HG03095 (cell line): ENCODE measurements at regions not wholly inside any gene's neighbourhood (a gene's known extent, or its start where the extent isn't known, plus 50 kb on each side); places are given as distances from the start of the nearest gene placed in this dataset.
"Not testable (repeated sequence)": the region's sequence is repeated elsewhere in the genome, so short reads cannot be mapped to it uniquely, and the experiment has no call there.

Experiments used
- ATAC-seq: cut with Tn5 transposase; IDR thresholded peaks from one replicate; pipeline ENCODE4 v1.9.1; 2021; ENCODE audit warnings: moderate library complexity; ENCODE audit not compliant: unreplicated experiment

DNA sequence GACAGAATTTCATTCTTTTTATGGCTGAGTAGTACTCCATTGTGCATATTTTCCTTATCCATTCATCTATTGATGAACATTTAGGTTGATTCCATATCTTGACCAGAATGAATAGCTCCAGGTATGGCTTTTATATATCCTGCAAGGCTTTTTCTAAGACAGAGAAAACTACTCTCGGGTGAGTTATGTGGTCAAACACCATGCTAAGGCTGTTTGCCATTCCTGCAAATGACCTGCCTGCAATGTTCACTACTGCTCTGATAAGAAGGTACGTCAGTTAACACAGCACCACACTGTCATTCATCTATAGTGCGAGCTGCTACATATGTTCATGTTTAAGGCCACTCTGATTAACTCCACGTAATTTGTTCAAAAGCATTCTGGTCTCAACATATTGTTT lies 256.8 kb upstream of the RGMB start:
- ATAC-seq = no peak

DNA sequence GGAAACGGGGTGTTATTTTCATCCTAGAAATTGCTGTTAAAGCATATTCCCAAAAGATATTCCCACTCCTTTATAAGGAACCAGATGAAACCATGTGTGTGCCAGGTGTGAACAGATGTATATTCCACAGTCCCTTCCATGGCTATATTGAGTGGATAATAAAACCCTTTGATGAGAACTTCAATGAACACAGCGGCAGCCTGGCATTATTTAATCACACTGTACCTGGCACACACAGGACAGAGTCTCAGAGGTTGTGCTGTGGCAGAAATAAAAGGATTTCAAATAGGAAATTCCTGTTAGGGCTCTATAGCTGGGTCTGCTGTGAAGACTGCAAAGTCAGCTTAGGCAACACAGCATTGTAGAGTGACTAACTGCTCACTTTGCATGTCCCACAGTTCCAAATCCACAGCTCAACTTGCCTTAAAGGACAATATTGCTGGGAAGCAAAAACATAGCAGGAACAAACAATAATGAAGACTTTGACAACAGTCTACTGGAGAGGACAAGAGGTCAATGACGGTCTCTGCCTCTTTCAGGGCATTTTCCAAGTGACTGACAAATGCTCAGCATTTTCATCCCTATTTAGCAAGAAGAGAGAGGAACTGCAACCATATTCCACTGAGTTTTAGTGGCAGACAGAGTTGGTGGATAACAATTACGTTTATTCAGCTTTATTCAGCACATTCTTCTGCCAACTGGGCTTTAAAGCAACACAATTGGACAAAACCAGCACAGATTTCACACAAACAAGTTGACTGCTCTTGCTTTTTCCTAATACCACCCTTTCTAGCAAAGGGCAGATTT lies 255.7 kb upstream of the RGMB start:
- ATAC-seq = no peak

DNA sequence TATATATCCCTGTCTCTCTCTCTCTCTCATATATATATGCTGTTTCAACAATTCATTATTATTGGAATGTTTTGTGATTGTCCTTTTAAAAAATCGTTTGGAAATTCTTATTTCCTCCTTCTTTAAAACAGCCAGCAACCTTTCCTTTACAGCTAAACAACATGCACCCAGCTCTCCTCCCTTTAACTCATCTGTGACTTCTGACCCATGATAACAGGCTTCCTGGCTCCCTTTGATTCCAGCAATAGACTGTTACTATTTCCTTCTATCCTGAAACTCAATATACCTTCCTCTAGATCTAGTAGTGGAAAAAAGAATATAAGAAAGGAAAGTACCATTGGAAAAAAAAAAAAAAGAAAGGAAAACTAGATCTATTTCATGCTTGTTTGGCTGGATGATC lies 254.7 kb upstream of the RGMB start:
- no peak for ATAC-seq

DNA sequence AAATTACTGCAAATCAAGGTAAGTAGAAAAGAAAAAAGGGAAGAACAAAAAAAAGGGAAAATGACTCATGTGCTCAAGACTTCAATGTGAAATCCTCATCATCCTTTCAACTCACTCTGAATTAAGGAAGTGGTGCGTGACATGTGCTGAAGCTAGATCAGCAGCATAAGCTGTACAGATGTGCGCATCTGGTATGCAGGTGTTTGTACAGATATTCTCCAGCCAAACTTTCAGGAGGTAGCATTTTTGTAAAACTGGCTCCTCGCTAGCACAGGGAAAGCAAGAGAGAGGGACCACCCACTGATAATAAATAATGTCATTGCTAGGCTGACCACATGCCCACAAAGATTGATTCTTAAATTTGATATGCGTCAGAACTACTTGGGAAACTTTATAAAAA lies 253.9 kb upstream of the RGMB start:
- no peak for ATAC-seq

DNA sequence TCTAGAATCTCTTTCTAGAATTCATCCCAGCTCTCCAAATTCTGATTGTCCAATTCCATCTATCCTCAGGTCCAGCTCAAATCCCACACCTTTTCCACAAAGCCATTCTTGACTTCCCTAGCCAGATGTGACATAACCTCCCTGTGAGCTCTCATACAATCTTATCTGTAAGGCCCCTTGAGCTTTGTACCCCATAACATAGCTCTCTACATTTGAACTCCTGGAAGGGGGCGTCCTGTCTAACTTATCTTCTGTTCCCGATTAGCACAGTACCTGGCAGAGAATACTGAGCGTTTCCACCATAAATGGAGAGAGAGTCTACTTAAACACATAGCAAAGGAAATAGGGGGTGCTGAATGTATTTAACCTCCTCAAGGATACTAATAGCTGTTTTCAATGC lies 251.6 kb upstream of the RGMB start:
- no peak for ATAC-seq

DNA sequence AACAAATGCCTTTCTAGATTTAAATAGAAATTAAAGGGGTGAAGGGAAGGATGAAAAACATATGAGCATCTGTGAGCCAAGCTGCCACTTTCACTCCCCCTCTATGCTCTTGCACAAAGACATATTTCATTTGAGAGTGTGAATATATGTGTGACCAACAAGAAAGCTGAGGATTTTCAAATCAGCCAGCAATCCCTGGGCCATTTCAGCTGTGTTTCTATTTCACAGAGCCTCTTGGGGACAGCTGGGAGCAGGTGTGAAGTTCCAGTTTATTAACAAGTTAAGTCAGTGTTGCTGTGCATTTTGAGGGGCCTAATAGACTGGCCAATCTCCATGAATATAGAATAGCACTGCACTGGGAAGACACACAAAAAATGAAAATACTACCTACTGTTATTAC lies 248.7 kb upstream of the RGMB start:
- ATAC-seq = no peak

DNA sequence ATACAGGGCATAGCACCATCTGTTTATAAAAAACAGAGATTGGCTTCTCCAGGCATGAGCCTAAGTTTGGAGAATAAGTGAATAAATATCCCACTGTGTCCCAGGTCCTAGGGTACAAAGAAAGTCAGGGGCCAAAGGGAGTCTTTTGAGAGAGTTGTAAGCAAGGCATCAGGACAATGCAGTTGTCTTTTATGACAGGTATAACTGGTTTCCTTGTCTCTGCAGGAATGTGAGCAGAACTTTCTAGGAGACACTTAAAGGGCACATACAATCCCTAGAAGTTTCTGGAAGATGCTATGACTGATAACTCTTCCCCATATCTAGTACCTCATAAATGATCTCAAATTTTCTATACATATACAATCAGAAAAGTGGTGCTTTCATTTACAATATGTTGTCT lies 245.6 kb upstream of the RGMB start:
- ATAC-seq = no peak

DNA sequence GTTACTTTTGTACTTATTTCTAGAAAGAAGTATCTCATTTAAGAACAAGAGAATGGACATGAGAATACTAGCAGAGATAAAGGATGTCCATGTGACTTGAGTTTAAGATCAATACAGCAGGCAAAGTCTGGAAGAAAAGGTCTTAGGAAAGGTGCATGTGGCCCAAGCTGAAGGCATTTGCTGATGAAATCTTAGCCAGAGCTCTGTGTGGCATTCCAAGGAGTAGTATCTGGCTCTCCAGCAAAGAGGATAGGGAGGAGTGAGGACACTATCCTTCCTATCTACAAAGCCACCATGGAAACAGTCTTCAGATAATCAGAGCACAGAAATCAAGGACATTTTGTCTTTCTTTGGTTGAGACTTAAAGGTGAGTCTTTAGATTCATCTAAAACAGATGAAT lies 244.1 kb upstream of the RGMB start:
- ATAC-seq = no peak

DNA sequence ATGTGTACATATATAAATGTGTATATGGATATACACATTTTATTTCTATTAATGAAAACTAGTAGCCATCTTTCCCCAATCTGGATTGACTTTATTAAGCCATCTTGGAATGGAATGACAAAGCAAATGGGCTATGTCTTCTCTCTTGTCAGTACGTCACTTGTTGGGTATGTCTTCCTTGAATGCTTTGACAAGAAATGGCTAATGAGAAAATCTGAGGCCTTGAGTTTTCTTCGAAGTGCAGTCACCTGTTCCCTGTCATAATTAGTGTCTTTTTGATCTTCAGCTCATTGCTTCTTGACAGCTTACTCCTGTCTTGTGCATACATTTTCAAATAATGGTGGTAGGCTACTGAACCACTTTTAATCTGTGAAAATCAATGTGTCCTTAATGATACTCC lies 243.2 kb upstream of the RGMB start:
- ATAC-seq = no peak

DNA sequence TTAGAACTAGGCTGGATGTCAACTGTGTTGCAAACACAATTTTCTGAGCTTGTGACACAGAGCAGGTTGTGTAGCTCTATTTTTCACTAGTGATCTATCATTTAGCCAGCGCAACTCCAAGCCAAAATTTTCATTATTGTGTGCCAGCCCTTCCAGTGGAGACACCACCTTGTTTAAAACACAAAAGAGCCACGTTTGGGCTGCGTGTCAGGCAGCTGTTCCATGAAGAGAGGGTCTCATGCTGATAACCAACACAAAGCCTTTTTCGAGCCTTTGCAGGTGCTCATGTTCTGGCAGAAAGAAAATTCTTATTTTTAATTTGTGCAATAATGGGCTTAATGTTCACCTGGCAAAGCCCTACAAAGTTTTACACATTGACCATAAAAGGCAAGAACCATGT lies 237.6 kb upstream of the RGMB start:
- no peak for ATAC-seq

DNA sequence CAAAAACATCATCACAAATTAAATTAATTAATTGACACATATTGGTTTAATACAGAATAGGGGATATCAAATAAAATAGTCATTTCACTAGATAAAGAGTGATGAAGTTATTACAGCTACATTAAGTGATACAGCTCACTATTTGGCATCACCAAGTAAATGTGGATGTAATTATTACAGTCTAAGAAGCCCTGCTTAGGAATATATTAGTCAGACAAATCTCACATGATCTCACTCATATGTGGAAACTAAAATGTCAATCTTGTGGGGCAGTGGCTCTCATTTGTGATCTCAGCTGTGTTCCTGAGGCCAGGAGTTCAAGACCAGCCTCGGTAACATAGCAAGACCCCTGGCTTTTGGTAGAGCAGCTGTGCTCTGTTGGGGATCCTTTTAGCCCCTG lies 233.4 kb upstream of the RGMB start:
- no peak for ATAC-seq

DNA sequence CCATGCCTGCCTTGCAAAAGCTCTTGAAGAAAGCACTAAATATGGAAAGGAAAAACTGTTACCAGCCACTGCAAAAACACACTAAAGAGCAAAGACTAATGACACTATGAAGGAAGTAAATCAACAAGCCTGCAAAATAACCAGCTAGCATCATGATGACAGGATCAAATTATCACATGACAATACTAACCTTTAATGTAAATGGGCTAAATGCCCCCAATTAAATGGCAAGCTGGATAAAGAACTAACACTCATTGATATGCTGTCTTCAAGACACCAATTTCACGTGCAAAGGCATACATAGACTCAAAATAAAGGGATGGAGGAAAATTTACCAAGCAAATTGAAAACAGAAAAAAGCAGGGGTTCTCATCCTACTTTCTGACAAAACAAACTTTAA lies 231.8 kb upstream of the RGMB start:
- ATAC-seq = no peak

DNA sequence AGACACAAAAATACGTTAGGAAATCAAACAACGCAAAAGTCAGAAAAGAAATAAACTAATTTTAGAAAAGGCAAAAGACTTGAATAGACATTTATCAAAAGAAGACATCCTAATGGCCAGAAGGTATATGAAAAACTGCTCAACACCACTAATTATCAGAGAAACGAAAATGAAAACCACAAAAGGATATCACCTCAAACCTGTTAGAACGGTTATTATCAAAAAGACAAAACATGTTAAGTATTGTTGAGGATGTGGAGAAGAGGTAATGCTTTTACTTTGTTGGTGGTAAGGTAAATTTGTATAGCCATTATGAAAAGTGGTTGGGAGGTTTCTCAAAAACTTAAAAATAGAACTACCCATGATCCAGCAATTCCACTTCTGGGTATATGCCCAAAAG lies 230.0 kb upstream of the RGMB start:
- no peak for ATAC-seq

DNA sequence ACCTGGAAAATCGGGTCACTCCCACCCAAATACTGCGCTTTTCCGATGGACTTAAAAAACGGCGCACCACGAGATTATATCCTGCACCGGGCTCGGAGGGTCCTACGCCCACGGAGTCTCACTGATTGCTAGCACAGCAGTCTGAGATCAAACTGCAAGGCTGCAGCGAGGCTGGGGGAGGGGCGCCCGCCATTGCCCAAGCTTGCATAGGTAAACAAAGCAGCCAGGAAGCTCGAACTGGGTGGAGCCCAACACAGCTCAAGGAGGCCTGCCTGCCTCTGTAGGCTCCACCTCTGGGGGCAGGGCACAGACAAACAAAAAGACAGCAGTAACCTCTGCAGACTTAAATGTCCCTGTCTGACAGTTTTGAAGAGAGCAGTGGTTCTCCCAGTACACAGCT lies 226.5 kb upstream of the RGMB start:
- ATAC-seq = not testable (repeated sequence)

DNA sequence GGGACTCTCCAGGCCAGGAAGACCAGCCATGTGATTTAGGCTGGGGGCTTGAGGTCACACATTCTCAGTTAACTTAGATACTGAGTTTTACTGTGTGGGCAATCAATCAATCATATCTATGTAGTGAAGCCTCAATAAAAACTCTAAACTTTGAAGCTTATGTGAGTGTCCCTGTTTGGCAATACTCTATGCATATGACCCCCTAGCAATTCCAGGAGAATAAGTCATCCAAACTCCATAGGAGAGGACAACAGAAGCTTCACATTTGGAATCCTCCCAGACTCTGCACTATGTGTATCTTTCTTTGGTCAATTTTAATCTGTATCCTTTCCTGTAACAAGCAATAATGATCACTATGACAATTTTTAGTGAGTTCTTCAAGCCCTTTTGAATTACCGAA lies 216.8 kb upstream of the RGMB start:
- no peak for ATAC-seq

DNA sequence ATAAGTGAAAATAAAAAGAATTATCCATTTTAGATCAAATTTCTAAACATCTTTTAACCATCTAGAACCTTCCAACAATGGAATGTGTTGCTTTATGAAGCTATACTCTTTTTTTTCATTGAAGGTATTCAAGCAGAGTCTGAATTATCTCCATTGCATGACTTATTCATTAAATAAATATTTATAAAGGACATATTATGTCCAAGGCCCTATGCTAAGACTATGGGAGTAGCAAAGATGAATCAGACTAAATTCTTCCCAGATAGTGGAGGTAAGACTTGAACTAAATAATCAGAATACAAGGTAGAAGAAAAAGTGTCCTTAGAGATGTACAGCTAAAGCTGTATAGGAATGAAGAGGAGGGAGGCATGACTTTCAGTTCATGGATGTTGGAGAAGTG lies 215.5 kb upstream of the RGMB start:
- ATAC-seq = no peak

DNA sequence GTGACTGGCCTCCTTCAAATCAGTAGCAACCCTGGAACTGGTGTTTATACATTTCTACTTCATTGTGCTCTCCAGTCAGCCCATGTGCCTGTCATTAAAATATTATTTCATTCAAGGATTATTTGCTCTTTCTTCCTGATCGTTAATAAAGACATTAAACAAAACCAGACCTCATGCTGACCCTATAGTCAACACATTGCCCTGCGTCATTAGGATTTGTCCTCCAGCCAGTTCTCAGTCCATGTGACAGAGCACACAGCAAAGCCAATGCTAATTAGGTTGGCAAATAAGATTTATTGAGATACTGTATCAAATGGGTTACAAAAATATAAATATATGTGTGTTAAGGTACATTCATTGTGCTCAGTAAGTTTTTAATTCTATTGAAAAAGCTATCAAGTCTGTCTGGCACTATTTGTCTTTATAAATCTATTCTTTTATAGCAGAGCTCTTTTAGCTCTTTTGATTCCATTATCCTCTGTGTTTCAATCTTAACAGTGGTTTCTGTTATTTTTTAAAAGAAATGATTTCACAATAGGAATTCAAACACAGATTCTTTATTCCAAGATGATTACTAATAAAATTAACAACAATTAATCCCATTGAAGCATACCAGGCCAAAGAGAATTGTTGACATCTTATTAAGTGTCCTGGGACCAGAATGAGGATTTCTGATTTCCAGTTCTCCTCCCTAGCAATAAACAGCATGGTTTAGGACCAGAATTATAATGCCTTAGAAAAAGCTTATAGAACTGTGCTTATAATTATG lies 209.4 kb upstream of the RGMB start:
- ATAC-seq = no peak

DNA sequence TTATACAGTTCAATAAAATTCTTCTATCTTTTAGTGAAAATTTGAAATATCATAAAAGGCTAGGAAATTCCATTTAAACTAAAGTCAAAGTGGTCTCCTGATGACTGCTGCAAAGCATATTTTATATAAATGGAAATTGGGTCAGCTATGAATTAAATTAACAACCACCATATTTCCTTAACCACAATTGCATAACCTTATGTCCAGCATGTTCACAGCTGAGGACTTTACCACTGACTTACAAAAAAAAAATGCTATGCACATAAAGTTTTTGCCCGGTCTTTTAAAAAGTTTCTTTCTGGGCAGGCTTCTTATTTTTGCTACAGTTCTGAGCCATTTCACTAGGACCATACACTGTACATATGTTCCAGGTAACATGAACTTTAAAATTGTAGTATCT lies 208.6 kb upstream of the RGMB start:
- no peak for ATAC-seq

DNA sequence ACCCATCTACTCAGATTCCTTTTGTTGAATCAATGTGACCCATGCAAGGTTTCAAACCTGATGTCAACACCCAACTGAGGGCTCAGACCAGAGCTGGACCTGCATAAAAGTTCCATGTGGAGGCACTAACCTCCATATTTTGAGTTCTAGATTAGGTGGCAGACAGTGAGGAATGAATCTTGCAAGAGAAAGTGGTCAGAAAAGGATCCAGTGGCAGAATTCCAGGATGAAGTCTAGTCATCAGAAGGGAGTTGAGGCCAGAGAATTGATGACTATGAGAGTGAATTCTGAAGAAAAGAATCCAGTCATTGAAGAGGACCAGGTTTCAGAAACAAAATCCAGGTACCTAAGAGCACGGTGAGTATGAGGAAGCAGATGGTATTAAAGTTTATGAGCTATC lies 205.1 kb upstream of the RGMB start:
- ATAC-seq = no peak

DNA sequence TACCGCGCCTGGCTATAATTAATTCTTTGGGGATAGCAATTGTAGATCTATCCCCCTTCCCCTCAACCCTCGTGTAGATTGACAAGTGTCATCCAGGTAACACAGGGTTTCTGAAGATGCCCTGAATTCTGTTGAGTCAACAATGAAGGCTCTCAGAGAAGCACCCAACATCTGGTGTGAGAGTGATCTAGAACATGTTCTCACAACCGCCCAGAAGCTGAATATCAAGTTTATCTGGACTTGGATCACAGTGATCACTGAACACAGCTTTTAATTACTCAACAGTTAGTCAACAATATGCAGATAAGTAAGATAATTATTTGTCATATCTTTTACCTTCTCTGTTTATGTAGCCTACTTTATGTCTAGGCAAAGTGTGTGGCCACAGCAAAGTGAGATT lies 204.2 kb upstream of the RGMB start:
- ATAC-seq = no peak

DNA sequence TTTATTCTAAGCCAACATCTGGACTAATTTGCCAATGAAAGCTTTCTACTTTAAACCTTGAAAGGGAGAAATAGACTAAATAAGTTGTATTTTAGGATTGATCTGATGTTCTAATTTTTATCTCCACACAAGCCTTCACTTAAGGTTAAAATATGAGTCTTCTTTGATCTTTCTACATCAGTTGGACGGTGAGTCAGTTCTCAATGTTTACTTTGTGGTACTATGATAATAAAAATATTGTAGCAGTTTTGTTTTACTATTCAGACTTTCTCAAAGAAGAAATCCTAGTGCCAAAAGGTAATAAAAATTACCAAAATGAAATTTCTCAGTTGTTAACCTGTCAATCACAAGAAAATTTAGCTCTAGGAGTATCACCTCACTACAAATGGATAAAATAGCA lies 203.5 kb upstream of the RGMB start:
- ATAC-seq = no peak

DNA sequence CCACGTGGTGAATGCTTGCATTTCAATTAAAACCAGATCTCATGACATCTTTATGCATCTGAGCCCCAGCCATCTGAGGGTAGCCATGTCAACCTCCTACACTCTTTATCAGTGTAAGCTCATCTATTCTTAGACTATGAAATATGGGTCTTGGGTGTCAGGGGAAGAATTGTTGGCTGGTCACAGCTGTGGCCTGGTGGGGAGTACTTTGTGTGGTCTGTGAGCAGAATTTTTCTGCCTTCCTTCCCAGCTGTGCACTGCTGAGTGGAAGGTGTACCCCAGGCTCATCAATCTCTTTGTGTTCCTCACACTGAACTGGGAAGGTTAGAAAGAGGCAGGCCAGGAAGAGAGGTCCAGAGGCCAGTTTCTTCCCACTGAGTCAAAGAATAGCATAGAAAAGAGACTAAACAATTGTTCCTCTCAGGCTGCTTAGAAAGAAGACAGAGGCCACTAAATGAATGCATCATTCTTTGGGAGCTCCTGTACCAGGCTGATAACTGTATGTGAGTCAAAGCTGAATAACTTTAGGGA lies 202.7 kb upstream of the RGMB start:
- no peak for ATAC-seq
